GM12878 (cell line): ENCODE measurements at regions not wholly inside any gene's neighbourhood (a gene's known extent, or its start where the extent isn't known, plus 50 kb on each side); places are given as distances from the start of the nearest gene placed in this dataset.

Experiments used
- CREB1 ChIP-seq: IDR thresholded peaks from 2 replicates; pipeline ENCODE4 v1.6.1; 2012; ENCODE audit warnings: low read depth, mild to moderate bottlenecking, inconsistent platforms
- CTCF ChIP-seq, 3 experiments: IDR thresholded peaks in 2 of 3; conservative IDR thresholded peaks in 1 of 3; 2 replicates each; pipeline ENCODE4 v1.5.1; 2011; ENCODE audit warnings: low read depth in 3 of 3, low read length in 3 of 3, mild to moderate bottlenecking in 3 of 3, control low read depth in 2 of 3, moderate library complexity in 2 of 3, inconsistent platforms in 1 of 3, mixed read lengths in 1 of 3; ENCODE audit not compliant: control insufficient read depth in 2 of 3, insufficient read depth in 1 of 3; ENCODE audit errors: extremely low read depth in 1 of 3
- EZH2 ChIP-seq: IDR thresholded peaks from 2 replicates; pipeline ENCODE4 v1.6.1; 2012; ENCODE audit warnings: low read depth, mild to moderate bottlenecking, control low read depth, inconsistent platforms, low read length, borderline replicate concordance; ENCODE audit not compliant: control insufficient read depth
- FOXM1 ChIP-seq: IDR thresholded peaks from 2 replicates; pipeline ENCODE4 v1.6.1; 2012; ENCODE audit warnings: low read depth, mild to moderate bottlenecking, inconsistent platforms, low read length, moderate library complexity
- HDAC2 ChIP-seq: fragments of 200-600 bp; sonication (generic); IDR thresholded peaks from 2 replicates; pipeline ENCODE4 v1.6.1; 2017
- MLLT1 ChIP-seq: fragments of 450-650 bp; IDR thresholded peaks from 2 replicates; pipeline ENCODE4 v1.6.1; 2016; ENCODE audit warnings: mild to moderate bottlenecking
- MTA3 ChIP-seq: IDR thresholded peaks from 2 replicates; pipeline ENCODE4 v1.6.1; 2012; ENCODE audit warnings: low read length, inconsistent platforms, borderline replicate concordance
- RAD21 ChIP-seq: IDR thresholded peaks from 2 replicates; pipeline ENCODE4 v1.6.1; 2011; ENCODE audit warnings: mild to moderate bottlenecking, low read depth, low read length, moderate library complexity; ENCODE audit not compliant: insufficient read depth
- TAF1 ChIP-seq: IDR thresholded peaks from 2 replicates; pipeline ENCODE4 v1.6.1; 2011; ENCODE audit warnings: mild to moderate bottlenecking, low read depth, low read length, borderline replicate concordance
- TCF3 ChIP-seq: IDR thresholded peaks from 2 replicates; pipeline ENCODE4 v1.6.1; 2012; ENCODE audit warnings: low read depth, mild to moderate bottlenecking, low read length, borderline replicate concordance; ENCODE audit not compliant: insufficient read depth
- YY1 ChIP-seq: IDR thresholded peaks from 2 replicates; pipeline ENCODE4 v1.6.1; 2011; ENCODE audit warnings: low read depth, mild to moderate bottlenecking, low read length

DNA sequence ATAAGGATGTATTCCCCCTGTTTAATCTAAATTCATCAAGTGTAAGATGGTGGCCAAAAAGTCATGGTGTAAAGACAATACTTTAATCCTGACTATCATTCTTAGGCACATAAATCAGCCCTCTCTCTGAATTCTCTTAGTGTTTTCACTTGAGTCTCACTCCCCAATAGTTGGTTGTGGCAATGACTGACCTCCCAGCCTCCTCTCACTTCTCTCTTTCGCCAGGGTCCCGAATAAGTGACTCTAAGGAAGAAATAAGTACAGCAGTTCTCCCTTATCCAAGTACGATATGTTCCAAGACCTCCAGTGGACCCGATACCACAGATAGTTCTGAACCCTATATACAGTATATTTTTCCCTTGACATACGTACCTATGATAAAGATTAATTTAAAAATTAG is 335.3 kb downstream of the MAF start:
- TF ChIP-seq CTCF (IDR thresholded peaks at IDR 0.05 in 2 of 3, conservative IDR thresholded peaks at IDR 0.05 in 1 of 3; ENCODE audit: control insufficient read depth in 2 of 3, extremely low read depth in 1 of 3, insufficient read depth in 1 of 3, low read depth in 3 of 3, low read length in 3 of 3) = no peak
- no peak for TF ChIP-seq MLLT1
- no peak for TF ChIP-seq TAF1
- TF ChIP-seq YY1 = no peak
- no peak for TF ChIP-seq FOXM1
- TF ChIP-seq TCF3 = no peak
- no peak for TF ChIP-seq RAD21
- TF ChIP-seq HDAC2 = no peak
- TF ChIP-seq MTA3 = no peak
- no peak for TF ChIP-seq CREB1
- TF ChIP-seq EZH2 = no peak
